ENCODE measurements at regions not wholly inside any gene's neighbourhood (a gene's known extent, or its start where the extent isn't known, plus 50 kb on each side); places are given as distances from the start of the nearest gene placed in this dataset.
"Not testable (repeated sequence)": the region's sequence is repeated elsewhere in the genome, so short reads cannot be mapped to it uniquely, and the experiment has no call there.

- no peak for DNase-seq
Measured at GRCh38 chr3:137304313-137305056, 346.7 kb downstream of the IL20RB start.

GRCh38 chr3:137324114-137324513 lies 366.3 kb downstream of the IL20RB start:
- no peak for DNase-seq

GRCh38 chr3:137325170-137325569 lies 367.4 kb downstream of the IL20RB start:
- no peak for DNase-seq

- no peak for DNase-seq
Measured at GRCh38 chr3:137325934-137326333, 368.2 kb downstream of the IL20RB start.

GRCh38 chr3:137329594-137329993 lies 371.8 kb downstream of the IL20RB start:
- no peak for DNase-seq

- DNase-seq: no peak
Measured at GRCh38 chr3:137330246-137330645, 372.5 kb downstream of the IL20RB start.

- no peak for DNase-seq
Measured at GRCh38 chr3:137332297-137332696, 374.5 kb downstream of the IL20RB start.

- DNase-seq: peak; percentile 71
Measured at GRCh38 chr3:137335478-137335877, 377.7 kb downstream of the IL20RB start.

- DNase-seq: not testable (repeated sequence)
Measured at GRCh38 chr3:137338400-137338799, 380.6 kb downstream of the IL20RB start.

- DNase-seq: no peak
Measured at GRCh38 chr3:137343283-137343682, 385.5 kb downstream of the IL20RB start.

- no peak for DNase-seq
Measured at GRCh38 chr3:137347132-137347531, 389.3 kb downstream of the IL20RB start.

GRCh38 chr3:137347817-137348368 lies 390.1 kb downstream of the IL20RB start:
- no peak for DNase-seq

GRCh38 chr3:137348936-137349335 lies 391.2 kb downstream of the IL20RB start:
- no peak for DNase-seq

- no peak for DNase-seq
Measured at GRCh38 chr3:137349557-137350348, 392.0 kb downstream of the IL20RB start.

GRCh38 chr3:137360531-137361201 lies 402.9 kb downstream of the IL20RB start:
- no peak for DNase-seq

- no peak for DNase-seq
Measured at GRCh38 chr3:137382005-137382594, 382.0 kb upstream of the SOX14 start.

GRCh38 chr3:137385922-137386321 lies 378.2 kb upstream of the SOX14 start:
- no peak for DNase-seq

GRCh38 chr3:137409584-137409983 lies 354.5 kb upstream of the SOX14 start:
- DNase-seq: no peak

- DNase-seq: no peak
Measured at GRCh38 chr3:137410028-137410427, 354.1 kb upstream of the SOX14 start.

- no peak for DNase-seq
Measured at GRCh38 chr3:137420198-137420995, 343.7 kb upstream of the SOX14 start.

- DNase-seq: no peak
Measured at GRCh38 chr3:137438561-137438960, 325.6 kb upstream of the SOX14 start.

GRCh38 chr3:137460944-137461343 lies 303.2 kb upstream of the SOX14 start:
- DNase-seq: no peak
